HuH-7 (cell line): ENCODE measurements at regions not wholly inside any gene's neighbourhood (a gene's known extent, or its start where the extent isn't known, plus 50 kb on each side); places are given as distances from the start of the nearest gene placed in this dataset.
A peak's percentile ranks its signal among the peaks of the same experiment; 100 is the strongest.

Source experiments
- DNase-seq: peaks from one replicate; pipeline ENCODE4 v3.0.0; 2011; ENCODE audit warnings: low spot score

GRCh38 chr5:105030153-105030552 is 1467.6 kb upstream of the NUDT12 start:
- DNase-seq: no peak

- DNase-seq: no peak
Observed at GRCh38 chr5:105015098-105015497, 1452.5 kb upstream of the NUDT12 start.

- no peak for DNase-seq
Observed at GRCh38 chr5:104998572-104998971, 1436.0 kb upstream of the NUDT12 start.

GRCh38 chr5:104998169-104998568 is 1435.6 kb upstream of the NUDT12 start:
- no peak for DNase-seq

GRCh38 chr5:104987074-104987473 is 1424.5 kb upstream of the NUDT12 start:
- DNase-seq: no peak

- peak; percentile 21 for DNase-seq
Observed at GRCh38 chr5:104977529-104977928, 1414.9 kb upstream of the NUDT12 start.

- no peak for DNase-seq
Observed at GRCh38 chr5:104967806-104968410, 1405.3 kb upstream of the NUDT12 start.

- DNase-seq: no peak
Observed at GRCh38 chr5:104965006-104965405, 1402.4 kb upstream of the NUDT12 start.

GRCh38 chr5:104955479-104955878 is 1392.9 kb upstream of the NUDT12 start:
- DNase-seq: no peak

- no peak for DNase-seq
Observed at GRCh38 chr5:104952876-104953275, 1390.3 kb upstream of the NUDT12 start.

- no peak for DNase-seq
Observed at GRCh38 chr5:104951829-104952228, 1389.2 kb upstream of the NUDT12 start.

- DNase-seq: no peak
Observed at GRCh38 chr5:104947076-104947475, 1384.5 kb upstream of the NUDT12 start.

GRCh38 chr5:104942735-104943134 is 1380.1 kb upstream of the NUDT12 start:
- peak; percentile 5 for DNase-seq

GRCh38 chr5:104941030-104941645 is 1378.5 kb upstream of the NUDT12 start:
- no peak for DNase-seq

GRCh38 chr5:104937598-104937997 is 1375.0 kb upstream of the NUDT12 start:
- DNase-seq: no peak

- no peak for DNase-seq
Observed at GRCh38 chr5:104932431-104932830, 1369.8 kb upstream of the NUDT12 start.

GRCh38 chr5:104928906-104929520 is 1366.4 kb upstream of the NUDT12 start:
- no peak for DNase-seq

GRCh38 chr5:104915226-104915625 is 1352.6 kb upstream of the NUDT12 start:
- no peak for DNase-seq

GRCh38 chr5:104914536-104915070 is 1352.0 kb upstream of the NUDT12 start:
- DNase-seq: no peak

GRCh38 chr5:104913841-104914281 is 1351.3 kb upstream of the NUDT12 start:
- DNase-seq: no peak

GRCh38 chr5:104909803-104910202 is 1347.2 kb upstream of the NUDT12 start:
- no peak for DNase-seq

GRCh38 chr5:104904561-104904960 is 1342.0 kb upstream of the NUDT12 start:
- no peak for DNase-seq

GRCh38 chr5:104903941-104904340 is 1341.4 kb upstream of the NUDT12 start:
- no peak for DNase-seq
